Coronary artery (tissue), 2 donors: ENCODE measurements at regions not wholly inside any gene's neighbourhood (a gene's known extent, or its start where the extent isn't known, plus 50 kb on each side); places are given as distances from the start of the nearest gene placed in this dataset.

Source experiments
- DNase-seq: peaks from one replicate; pipeline ENCODE4 v3.0.0-alpha.2; 2017; ENCODE audit warnings: low spot score
- H3K27ac ChIP-seq, 2 donors: fragments of 200-600 bp; sonication (generic); one replicate each; pipeline ENCODE4 v1.5.1; 2016 to 2019
- H3K4me3 ChIP-seq: fragments of 200-600 bp; sonication (generic); 2 replicates; pipeline ENCODE4 v1.5.1; 2016; ENCODE audit warnings: mild to moderate bottlenecking, moderate library complexity
- CTCF ChIP-seq: fragments of 200-600 bp; sonication (generic); IDR thresholded peaks from one replicate; pipeline ENCODE4 v1.5.1; 2019; ENCODE audit warnings: antibody characterized with exemption

GRCh38 chr2:59886759-59887158 lies 666.7 kb downstream of the BCL11A start:
- no peak for TF ChIP-seq CTCF
- DNase-seq: no peak
- Histone ChIP-seq H3K27ac (no peak overlapping the region), H3K4me3 (no peak overlapping the region)

- DNase-seq: no peak
- H3K4me3 ChIP-seq: no peak overlapping the region
- TF ChIP-seq CTCF: no peak
- H3K27ac ChIP-seq: no peak overlapping the region
These were observed 667.9 kb downstream of the BCL11A start for GRCh38 chr2:59885541-59885940.

GRCh38 chr2:59884166-59884565 lies 669.3 kb downstream of the BCL11A start:
- TF ChIP-seq CTCF: no peak

DNA sequence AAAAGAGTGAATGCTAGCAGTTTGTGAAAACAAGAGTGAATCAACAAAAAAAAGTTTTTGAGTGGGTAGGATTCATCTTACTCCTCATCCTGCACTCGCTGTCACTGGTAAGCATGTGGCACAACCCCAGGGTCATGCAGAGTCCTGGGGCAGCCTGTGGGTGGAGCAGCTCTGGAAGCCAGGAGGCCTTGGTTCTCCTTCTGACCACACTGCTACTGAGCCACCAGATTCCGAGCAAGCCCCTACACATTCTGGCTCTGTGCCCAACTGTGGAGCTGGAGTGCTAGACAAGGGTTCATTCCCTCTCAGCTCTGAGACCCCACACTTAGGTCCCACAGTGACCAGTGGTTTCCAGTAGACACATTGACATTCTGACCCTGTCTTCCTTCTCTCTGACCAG lies 670.6 kb downstream of the BCL11A start:
- Histone ChIP-seq H3K27ac (no peak overlapping the region), H3K4me3 (no peak overlapping the region)
- DNase-seq: no peak
- no peak for TF ChIP-seq CTCF

More at GRCh38 chr2:59884166-59884565, 669.3 kb downstream of the BCL11A start:
- H3K4me3 ChIP-seq: no peak overlapping the region
- no peak overlapping the region for H3K27ac ChIP-seq
- no peak for DNase-seq

DNA sequence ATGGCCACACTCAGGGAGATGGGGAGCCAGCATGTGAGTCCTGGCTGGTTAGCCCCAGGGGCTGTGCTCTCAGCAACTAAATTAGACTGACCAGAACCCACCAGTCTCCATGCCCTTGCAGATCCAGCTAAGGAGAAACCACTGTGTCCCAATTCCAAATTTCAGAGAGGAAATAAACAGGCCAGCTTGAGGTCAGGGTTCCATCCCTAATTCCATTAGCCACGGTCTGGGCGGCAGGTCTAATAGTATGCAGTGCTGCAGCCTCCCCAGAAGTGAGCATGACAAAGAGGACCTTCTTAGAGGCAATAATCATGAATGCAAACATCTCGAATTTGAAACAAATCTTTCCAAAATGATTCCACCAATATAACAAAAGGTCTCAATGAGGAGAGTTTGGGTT lies 671.2 kb downstream of the BCL11A start:
- no peak overlapping the region for H3K27ac ChIP-seq
- no peak for DNase-seq
- TF ChIP-seq CTCF: no peak
- H3K4me3 ChIP-seq: no peak overlapping the region

GRCh38 chr2:59881218-59881617 lies 672.2 kb downstream of the BCL11A start:
- TF ChIP-seq CTCF: no peak
- no peak overlapping the region for H3K27ac ChIP-seq
- DNase-seq: no peak
- no peak overlapping the region for H3K4me3 ChIP-seq

- TF ChIP-seq CTCF: no peak
- Histone ChIP-seq H3K4me3 (no peak overlapping the region), H3K27ac (no peak overlapping the region)
- no peak for DNase-seq
These were observed 673.7 kb downstream of the BCL11A start for GRCh38 chr2:59879700-59880131.
